Prostate gland (tissue), 2 donors: ENCODE measurements at regions not wholly inside any gene's neighbourhood (a gene's known extent, or its start where the extent isn't known, plus 50 kb on each side); places are given as distances from the start of the nearest gene placed in this dataset.

Experiments
- POLR2A ChIP-seq: fragments of 450-650 bp; IDR thresholded peaks from one replicate; pipeline ENCODE4 v1.6.1; 2016; ENCODE audit warnings: antibody characterized with exemption, mild to moderate bottlenecking
- POLR2AphosphoS5 ChIP-seq: sonication (generic); formaldehyde crosslinking; IDR thresholded peaks from one replicate; pipeline ENCODE4 v1.6.1; 2017; ENCODE audit warnings: antibody characterized with exemption
- TF ChIP-seq, protein P1 (sequence below), 4 experiments: fragments of 200-600 bp in 2 of 4; fragments of 450-650 bp in 2 of 4; sonication (generic) in 2 of 4; IDR thresholded peaks; 1 replicate in 3 of 4; 2 replicates in 1 of 4; pipeline ENCODE4 v1.5.1; 2016 to 2019; ENCODE audit warnings: antibody characterized with exemption in 4 of 4, mild to moderate bottlenecking in 2 of 4, moderate library complexity in 2 of 4

DNA sequence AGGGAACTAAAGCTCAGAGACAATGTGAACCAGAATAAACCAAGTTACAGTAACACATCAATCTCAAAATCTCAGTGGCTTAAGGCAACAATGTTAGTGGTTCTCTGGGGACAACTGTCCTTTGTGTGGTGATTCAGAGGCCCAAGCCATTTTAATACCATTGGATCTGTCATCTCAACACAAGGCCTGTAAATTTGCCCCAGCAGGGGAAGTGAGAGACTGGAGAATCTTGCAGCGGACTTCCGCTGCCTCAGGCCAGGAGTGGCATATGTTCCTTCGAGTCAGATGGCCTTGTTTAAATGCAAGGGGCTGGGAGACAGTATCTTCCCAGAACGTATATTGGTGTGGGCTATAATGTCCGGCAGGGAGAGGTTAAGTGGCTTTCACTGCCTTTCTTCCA, 126.0 kb downstream of the CD83 start:
- no peak for TF ChIP-seq POLR2A
- TF ChIP-seq, protein P1, sequence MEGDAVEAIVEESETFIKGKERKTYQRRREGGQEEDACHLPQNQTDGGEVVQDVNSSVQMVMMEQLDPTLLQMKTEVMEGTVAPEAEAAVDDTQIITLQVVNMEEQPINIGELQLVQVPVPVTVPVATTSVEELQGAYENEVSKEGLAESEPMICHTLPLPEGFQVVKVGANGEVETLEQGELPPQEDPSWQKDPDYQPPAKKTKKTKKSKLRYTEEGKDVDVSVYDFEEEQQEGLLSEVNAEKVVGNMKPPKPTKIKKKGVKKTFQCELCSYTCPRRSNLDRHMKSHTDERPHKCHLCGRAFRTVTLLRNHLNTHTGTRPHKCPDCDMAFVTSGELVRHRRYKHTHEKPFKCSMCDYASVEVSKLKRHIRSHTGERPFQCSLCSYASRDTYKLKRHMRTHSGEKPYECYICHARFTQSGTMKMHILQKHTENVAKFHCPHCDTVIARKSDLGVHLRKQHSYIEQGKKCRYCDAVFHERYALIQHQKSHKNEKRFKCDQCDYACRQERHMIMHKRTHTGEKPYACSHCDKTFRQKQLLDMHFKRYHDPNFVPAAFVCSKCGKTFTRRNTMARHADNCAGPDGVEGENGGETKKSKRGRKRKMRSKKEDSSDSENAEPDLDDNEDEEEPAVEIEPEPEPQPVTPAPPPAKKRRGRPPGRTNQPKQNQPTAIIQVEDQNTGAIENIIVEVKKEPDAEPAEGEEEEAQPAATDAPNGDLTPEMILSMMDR (IDR thresholded peaks at IDR 0.05) = no peak
- TF ChIP-seq POLR2AphosphoS5 = no peak
